HL-60 (cell line): ENCODE measurements at regions not wholly inside any gene's neighbourhood (a gene's known extent, or its start where the extent isn't known, plus 50 kb on each side); places are given as distances from the start of the nearest gene placed in this dataset.
"Not testable (repeated sequence)": the region's sequence is repeated elsewhere in the genome, so short reads cannot be mapped to it uniquely, and the experiment has no call there.

Source experiments
- DNase-seq, 2 experiments: peaks; one replicate each; pipeline ENCODE4 v3.0.0-alpha.2; 2010 to 2020; ENCODE audit warnings: low read depth in 1 of 2, low spot score in 1 of 2
- H3K27ac ChIP-seq: fragments of 250-450 bp; sonication (Bioruptor Pico); replicated peaks from 2 replicates; pipeline ENCODE4 v1.5.1; 2020; ENCODE audit warnings: mild to moderate bottlenecking, moderate library complexity
- H3K27me3 ChIP-seq: fragments of 250-450 bp; sonication (Bioruptor Pico); 2 replicates; pipeline ENCODE4 v1.5.1; 2021; ENCODE audit warnings: mild to moderate bottlenecking, moderate library complexity; ENCODE audit not compliant: insufficient read depth, poor library complexity, severe bottlenecking
- H3K4me3 ChIP-seq: replicated peaks from 2 replicates; pipeline ENCODE4 v1.5.1; 2011; ENCODE audit warnings: mild to moderate bottlenecking, control low read depth, low read length; ENCODE audit not compliant: insufficient read depth
- GABPA ChIP-seq: IDR thresholded peaks from 2 replicates; pipeline ENCODE4 v1.6.1; 2012; ENCODE audit warnings: low read depth
- POLR2AphosphoS5 ChIP-seq: IDR thresholded peaks from 2 replicates; pipeline ENCODE4 v1.6.1; 2012; ENCODE audit warnings: low read depth
- SPI1 ChIP-seq: IDR thresholded peaks from 2 replicates; pipeline ENCODE4 v1.6.1; 2012; ENCODE audit warnings: low read depth, mild to moderate bottlenecking, borderline replicate concordance
- TF ChIP-seq, protein P1 (sequence below): IDR thresholded peaks from 2 replicates; pipeline ENCODE4 v1.6.1; 2012; ENCODE audit warnings: low read depth; ENCODE audit not compliant: insufficient replicate concordance
- TF ChIP-seq, protein P2 (sequence below): IDR thresholded peaks from one replicate; pipeline ENCODE4 v1.5.1; 2011; ENCODE audit warnings: low read length, control low read depth, inconsistent platforms; ENCODE audit not compliant: insufficient read depth

DNA sequence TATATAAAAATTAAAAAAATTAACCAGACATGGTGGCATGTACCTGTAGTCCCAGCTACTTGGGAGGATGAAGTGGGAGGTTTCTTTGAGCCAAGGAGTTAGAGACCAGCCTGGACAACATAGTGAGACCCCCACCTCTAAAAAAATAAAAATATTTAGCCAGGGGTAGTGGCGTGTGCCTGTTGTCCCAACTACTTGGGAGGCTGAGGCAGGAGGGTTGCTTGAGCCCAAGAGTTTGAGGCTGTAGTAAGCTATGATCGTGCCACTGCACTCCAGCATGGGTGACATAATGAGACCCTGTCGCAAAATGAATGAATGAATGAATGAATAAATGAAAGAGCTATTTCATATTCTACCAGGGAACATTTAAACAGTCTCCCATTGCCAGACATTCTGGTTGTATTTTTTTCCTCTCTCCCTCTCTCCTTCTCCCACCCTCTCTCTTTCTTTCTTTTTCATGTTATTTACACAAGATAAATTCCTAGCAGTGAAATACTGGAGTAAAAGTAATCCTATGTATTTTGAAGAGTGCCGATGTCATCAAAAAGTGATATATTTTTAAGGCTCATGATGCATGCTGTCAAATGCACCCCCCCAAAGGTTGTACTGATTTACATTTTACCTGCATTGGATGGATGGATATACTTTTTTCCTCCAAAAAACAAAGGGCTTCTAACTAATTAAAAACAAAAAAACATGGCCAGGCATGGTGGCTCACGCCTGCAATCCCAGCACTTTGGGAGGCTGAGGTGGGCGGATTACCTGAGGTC is 194.8 kb upstream of the ZNF217 start:
- no peak overlapping the region for H3K27ac ChIP-seq
- TF ChIP-seq SPI1, result no peak
- TF ChIP-seq POLR2AphosphoS5, result no peak
- TF ChIP-seq, protein P1, sequence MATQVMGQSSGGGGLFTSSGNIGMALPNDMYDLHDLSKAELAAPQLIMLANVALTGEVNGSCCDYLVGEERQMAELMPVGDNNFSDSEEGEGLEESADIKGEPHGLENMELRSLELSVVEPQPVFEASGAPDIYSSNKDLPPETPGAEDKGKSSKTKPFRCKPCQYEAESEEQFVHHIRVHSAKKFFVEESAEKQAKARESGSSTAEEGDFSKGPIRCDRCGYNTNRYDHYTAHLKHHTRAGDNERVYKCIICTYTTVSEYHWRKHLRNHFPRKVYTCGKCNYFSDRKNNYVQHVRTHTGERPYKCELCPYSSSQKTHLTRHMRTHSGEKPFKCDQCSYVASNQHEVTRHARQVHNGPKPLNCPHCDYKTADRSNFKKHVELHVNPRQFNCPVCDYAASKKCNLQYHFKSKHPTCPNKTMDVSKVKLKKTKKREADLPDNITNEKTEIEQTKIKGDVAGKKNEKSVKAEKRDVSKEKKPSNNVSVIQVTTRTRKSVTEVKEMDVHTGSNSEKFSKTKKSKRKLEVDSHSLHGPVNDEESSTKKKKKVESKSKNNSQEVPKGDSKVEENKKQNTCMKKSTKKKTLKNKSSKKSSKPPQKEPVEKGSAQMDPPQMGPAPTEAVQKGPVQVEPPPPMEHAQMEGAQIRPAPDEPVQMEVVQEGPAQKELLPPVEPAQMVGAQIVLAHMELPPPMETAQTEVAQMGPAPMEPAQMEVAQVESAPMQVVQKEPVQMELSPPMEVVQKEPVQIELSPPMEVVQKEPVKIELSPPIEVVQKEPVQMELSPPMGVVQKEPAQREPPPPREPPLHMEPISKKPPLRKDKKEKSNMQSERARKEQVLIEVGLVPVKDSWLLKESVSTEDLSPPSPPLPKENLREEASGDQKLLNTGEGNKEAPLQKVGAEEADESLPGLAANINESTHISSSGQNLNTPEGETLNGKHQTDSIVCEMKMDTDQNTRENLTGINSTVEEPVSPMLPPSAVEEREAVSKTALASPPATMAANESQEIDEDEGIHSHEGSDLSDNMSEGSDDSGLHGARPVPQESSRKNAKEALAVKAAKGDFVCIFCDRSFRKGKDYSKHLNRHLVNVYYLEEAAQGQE, result no peak
- TF ChIP-seq, protein P2, sequence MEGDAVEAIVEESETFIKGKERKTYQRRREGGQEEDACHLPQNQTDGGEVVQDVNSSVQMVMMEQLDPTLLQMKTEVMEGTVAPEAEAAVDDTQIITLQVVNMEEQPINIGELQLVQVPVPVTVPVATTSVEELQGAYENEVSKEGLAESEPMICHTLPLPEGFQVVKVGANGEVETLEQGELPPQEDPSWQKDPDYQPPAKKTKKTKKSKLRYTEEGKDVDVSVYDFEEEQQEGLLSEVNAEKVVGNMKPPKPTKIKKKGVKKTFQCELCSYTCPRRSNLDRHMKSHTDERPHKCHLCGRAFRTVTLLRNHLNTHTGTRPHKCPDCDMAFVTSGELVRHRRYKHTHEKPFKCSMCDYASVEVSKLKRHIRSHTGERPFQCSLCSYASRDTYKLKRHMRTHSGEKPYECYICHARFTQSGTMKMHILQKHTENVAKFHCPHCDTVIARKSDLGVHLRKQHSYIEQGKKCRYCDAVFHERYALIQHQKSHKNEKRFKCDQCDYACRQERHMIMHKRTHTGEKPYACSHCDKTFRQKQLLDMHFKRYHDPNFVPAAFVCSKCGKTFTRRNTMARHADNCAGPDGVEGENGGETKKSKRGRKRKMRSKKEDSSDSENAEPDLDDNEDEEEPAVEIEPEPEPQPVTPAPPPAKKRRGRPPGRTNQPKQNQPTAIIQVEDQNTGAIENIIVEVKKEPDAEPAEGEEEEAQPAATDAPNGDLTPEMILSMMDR, result no peak
- no peak for DNase-seq
- H3K4me3 ChIP-seq, result no peak overlapping the region
- no peaks in the 10 kb centered on the region for H3K27me3 ChIP-seq

DNA sequence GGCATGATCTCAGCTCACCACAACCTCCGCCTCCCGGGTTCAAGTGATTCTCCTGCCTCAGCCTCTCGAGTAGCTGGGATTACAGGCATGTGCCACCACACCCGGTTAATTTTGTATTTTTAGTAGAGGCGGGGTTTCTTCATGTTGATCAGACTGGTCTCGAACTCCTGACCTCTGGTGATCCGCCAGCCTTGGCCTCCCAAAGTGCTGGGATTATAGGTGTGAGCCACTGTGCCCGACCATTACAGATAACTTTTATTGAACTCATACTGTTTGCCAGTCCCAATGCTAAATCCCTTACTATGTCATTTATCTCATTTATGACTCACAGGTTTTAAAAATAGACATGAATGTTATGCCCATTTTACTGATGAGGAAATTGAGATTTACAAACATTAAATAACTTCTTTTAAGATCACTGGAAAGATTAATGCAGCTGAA is 193.9 kb upstream of the ZNF217 start:
- not testable (repeated sequence) for H3K27ac ChIP-seq, H3K27me3 ChIP-seq, DNase-seq, H3K4me3 ChIP-seq

DNA sequence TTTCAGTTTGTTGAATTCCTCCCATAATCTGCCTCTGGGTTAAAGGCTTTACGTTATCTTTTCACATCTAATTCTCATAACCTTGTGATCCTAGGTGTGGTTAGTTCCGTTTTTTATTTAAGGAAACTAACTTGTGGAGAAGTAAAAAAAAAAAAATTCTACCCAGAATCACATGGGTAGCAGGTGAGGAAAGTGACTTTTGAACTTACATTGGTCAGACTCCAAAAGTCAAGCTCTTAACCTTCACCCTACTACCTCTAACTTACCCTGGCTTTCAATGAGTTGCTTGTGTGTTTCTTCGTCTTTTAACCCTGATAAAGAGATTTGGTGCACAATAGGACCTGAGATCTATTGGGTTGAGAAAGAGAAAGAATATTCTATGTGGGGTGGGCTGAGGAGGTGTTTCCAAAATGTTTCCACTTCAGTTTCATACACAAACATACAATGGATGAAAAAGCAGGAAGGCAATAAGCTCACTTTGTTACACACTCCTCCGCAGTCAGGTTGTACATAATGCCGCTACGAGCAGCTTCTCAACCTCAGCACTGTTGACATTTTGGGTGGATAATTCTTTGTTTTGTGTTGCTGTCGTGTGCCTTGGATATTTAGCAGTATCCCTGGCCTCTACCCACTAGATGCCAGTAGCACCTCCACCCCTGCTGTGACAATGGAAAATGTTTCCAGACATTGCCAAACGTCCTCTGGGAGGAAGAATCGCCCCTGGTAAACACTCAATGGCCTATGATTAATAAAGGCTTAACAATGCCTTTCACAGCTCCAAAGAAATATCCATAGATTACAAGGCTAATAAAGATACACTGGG is 193.0 kb upstream of the ZNF217 start:
- DNase-seq, result no peak
- H3K27ac ChIP-seq, result no peak overlapping the region
- H3K4me3 ChIP-seq, result no peak overlapping the region
- H3K27me3 ChIP-seq, result no peaks in the 10 kb centered on the region
- TF ChIP-seq, protein P2, result no peak
- TF ChIP-seq, protein P1, result no peak
- TF ChIP-seq SPI1, result no peak
- no peak for TF ChIP-seq POLR2AphosphoS5
- no peak for TF ChIP-seq GABPA

DNA sequence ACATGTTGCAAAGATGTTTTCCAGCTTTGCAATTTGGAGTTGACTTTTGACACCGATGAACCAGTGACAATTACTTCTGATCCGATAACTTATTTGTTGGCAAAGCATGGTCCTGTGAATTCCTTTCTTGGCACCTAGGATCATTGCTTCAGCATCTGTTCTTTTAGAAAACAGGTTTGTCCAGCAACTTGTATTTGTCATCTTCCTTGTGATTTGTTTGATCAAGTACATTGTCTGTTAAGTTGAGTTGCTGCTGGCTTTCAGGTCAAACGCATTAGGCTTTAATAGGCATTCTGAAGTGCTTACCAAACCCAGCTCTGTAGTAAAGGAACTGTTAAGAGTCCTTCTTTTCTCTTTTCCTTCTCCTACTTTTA is 192.4 kb upstream of the ZNF217 start:
- DNase-seq, result no peak
- Histone ChIP-seq H3K27me3 (no peaks in the 10 kb centered on the region), H3K27ac (no peak overlapping the region), H3K4me3 (no peak overlapping the region)
- TF ChIP-seq, protein P2, result no peak
- TF ChIP-seq GABPA (no peak), POLR2AphosphoS5 (no peak), SPI1 (no peak)
- TF ChIP-seq, protein P1, result no peak
